ENCODE measurements at regions not wholly inside any gene's neighbourhood (a gene's known extent, or its start where the extent isn't known, plus 50 kb on each side); places are given as distances from the start of the nearest gene placed in this dataset.
"Not testable (repeated sequence)": the region's sequence is repeated elsewhere in the genome, so short reads cannot be mapped to it uniquely, and the experiment has no call there.

DNA sequence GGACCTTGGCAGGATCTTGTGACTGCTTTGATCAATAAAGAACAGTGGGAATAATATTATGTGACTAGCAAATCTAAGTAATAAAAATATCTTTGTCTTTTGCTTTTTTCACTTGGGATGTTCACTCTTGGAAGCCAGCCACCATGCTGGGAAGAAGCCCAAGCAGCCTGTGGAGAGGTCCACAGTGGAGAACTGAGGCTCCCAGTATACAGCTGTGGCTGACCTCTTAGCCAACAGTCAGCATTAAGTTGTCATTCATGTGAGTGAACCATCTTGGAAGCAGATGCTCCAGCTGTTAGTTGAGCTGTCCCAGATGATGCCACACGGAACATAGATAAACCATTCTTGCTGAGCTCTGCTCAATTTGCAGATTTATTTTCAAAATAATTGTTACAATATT lies 160.0 kb downstream of the OSR1 start:
- no peak for DNase-seq

DNA sequence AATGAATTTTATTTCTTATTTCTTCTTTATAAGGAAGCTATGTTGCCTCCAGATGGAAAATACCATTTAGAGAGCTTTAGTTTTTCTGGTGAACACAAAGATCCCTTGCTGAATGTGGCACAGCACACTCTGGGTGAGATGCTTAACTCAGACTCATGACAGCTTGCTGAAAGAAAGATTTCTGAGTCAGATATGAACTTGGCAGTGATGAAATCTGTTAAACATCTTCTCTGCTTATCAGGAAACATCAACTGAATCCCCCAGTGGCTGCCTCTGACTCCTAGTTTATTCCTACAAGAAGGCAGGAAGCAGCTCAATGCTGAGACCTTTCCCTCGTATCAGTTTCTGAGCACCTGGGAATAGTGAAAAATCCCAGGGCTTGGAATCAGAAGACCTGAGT lies 162.8 kb downstream of the OSR1 start:
- DNase-seq: no peak

DNA sequence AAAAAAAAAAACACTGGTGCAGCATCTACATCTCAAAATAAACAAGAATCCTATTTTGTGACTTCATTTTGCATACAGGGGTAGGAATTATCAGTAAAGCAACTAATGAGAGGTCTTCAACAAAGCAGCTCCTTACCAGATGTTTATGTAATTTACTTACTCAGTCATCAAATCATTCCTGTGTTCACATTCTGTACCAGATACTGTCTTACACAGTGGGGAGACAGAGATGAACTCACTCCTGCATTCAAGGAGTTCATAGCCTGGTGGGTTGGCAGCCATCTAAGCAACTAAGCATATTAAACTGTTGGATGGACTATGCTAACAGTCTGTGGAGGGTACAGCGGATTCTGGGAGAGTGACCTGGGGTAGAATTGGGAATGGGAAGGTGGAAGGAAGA lies 169.0 kb downstream of the OSR1 start:
- no peak for DNase-seq

DNA sequence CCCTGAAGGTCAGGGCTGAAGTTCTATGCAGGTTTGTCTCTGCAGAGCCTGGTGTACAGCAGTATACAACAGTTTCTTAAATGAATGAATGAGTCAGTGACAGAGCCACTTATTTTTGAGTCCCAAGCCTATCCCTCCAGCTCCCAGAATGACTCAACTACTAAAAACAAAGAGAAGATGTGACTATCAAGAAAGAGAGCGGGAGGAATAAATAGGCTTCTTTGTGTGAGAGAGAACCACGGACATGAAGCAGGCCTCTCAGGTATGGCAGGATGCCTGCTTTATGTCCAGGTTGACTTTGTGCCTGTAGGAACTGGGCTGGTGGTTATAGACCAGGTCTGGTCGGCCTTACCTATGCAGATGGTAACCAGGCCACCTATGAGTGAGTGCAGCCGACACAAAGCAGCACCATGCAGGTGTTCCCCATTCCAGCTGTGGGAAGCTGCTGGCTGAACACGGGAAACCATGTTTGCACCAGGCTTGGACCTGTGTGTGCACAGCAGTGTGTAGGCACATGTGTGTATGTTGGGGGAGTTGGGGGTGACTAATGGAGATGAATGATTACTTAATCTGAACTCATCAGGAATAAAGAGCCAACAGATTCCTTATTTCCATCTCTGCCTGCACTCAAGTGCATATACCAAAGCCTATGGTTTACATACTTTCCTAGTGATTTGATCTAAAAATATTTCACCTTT lies 171.0 kb downstream of the OSR1 start:
- DNase-seq: no peak

DNA sequence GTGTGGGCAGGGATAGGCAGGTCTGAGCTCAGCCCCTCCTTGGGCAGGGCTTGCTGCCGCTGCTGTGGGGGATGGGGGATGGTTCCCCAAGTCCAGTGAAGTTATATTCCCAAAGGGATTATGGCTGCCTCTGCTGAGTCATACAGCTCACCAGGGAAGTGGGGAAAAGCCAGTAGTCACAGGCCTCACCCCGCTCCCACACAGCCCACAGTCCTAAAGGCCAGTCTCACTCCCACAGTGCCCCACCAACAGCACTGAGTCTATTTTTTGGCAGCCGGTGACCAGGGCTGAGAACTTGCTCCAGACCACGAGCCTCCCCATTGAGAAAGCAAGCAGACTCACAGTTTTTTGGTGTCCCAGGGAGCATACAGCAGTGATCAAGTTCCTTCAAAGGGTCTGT lies 173.3 kb downstream of the OSR1 start:
- no peak for DNase-seq

DNA sequence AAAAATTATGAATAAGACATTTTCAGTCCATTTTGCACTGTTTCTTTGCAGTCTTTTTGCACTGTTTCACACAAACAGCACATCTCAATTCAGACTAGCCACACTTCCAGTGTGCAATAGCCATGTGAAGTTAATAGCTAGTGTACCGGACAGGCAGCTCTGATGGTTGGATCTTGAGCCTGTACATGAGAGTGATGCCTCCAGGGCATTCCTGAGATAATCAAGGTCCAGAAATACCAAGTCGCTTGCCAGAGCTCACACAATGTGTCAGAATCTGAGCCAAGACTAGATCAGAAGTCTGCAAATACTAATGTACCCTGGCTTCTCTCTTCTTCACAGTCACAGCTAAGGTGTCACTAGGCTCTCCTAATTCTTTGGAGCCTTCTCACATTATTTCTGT lies 180.2 kb downstream of the OSR1 start:
- no peak for DNase-seq

DNA sequence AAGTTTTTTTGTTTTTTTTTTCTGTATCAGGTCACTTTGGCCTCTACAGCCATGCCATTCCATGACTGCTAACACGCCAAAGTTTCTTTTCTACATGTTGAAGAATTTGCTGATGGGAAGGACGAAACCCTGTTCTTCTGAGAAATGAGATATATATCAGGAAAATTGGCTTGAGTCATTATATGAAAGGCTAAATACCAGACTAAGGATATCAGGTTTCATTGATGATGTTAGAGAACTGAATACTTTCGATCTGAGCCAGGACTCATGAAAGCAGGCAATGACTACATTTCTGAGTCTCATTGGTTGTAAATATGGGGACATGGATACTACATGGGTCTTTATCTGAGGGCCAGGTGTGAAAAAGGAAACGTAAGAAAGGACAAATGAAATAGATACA lies 181.4 kb downstream of the OSR1 start:
- no peak for DNase-seq

DNA sequence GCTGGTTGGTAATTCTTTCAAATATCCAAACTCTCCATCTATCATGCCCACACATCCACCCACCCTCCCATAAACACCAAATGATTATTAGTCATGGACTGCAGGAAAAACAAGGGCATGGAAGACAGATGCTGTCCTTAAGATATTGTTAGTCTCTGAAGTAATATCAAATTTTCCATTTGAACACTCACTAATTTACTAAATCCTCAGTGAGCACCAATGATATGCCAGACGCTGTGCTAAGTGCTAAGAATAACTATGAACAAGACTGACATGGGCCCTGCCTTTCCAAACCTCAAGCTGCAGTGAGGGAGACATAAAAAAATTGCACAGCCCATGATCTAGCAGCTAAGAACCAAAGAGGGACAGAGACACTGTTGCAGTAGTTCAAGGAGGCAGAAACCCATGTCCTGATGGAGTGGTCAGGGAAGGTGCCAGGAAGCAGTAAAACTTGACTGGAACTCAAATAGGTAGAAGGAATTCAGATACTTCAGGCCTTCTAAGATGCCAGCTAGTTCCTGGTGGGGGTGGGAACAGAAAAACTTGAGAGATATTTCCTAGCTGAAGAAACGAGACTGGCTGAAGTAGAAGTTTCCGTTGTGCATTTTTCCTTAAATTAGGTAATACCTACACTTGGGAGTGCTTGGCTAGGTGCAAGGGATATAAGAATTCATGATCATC lies 182.1 kb downstream of the OSR1 start:
- DNase-seq: no peak

DNA sequence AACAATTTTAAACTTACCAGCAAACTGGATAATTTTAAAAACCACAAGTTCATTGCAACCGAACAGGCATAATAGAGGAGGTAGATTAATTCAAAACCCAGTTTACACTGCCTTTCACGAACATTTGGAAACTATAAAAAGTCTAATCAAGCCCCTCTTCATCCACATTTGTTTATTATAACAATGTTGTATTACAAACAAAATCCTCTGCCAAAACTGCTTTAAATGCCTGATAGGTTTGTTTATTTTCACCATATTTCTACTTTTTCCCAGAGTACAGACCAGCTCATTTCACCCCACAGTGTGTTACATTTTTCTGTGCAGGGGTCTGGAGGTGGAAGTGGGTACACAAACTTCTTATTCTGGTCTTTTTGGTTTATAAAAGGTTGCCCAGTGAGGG lies 184.2 kb downstream of the OSR1 start:
- no peak for DNase-seq

DNA sequence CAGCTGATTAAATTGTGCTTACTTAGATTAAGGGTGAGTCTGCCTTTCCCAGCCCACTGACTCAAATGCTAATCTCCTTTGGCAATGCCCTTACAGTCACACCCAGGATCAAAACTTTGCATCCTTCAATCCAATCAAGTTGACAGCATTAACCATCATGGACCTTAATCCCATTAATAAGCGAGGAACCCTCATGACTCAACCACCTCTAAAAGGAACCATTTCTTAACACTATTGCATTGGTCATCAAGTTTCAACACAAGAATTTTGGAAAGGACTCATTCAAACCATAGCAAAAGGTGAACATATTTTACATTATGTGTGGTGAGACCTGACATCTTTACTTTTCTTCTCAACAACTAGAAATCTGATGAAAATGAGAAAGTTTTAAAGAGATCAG lies 187.0 kb downstream of the OSR1 start:
- DNase-seq: no peak

DNA sequence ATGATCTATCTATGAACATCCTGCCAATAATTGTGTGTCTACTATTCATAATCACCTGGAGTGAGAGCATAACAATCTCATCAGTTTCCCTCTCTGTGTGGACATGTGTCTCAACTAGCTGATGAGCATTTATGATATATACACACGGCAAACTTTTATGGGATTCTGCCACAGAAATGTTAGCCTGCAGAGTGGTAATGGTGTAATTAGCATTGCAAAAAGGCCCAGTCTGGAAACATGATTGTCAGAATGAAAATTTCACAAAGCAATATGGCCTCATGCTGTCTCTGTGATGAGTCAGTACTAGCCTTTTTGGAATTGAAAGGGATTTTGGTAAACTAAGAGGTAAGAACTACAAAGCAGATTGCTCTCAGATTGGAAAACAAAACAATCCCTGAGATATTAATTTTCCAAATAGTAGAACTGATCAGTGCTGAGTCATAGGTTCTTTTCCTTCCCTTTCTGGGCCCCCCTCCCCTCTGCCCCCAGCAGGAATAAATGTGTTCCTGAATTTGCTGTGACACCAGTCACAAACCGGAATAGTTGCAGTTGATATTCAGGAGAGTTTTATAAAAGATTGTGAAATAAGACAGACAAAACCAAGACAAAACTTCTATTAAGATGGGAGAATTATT lies 189.2 kb downstream of the OSR1 start:
- no peak for DNase-seq

DNA sequence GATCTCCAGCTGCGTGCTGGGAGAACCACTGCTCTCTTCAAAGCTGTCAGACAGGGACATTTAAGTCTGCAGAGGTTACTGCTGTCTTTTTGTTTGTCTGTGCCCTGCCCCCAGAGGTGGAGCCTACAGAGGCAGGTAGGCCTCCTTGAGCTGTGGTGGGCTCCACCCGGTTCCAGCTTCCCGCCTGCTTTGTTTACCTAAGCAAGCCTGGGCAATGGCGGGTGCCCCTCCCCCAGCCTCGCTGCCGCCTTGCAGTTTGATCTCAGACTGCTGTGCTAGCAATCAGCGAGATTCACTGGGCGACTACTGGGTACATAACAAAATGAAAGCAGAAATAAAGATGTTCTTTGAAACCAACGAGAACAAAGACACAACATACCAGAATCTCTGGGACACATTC lies 194.3 kb downstream of the OSR1 start:
- DNase-seq: not testable (repeated sequence)

DNA sequence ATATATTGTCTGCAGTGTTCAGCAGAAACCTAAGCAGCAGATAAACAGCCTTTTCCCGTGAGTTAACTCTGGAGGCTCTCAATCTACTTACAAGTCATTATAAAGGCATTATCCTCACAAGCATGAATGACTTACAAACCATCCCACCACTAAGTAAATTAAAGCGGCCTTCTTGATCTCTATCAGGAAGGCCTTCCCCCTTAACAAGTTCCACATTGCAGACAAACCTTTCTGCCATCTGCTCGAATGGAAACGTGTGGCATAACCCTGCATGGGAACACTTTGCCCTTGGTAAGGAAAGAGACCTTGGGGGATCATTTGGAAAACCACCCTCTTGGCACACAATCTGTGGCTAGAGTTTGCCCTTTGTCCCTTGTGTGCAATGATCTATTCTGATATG lies 199.5 kb downstream of the OSR1 start:
- DNase-seq: no peak

DNA sequence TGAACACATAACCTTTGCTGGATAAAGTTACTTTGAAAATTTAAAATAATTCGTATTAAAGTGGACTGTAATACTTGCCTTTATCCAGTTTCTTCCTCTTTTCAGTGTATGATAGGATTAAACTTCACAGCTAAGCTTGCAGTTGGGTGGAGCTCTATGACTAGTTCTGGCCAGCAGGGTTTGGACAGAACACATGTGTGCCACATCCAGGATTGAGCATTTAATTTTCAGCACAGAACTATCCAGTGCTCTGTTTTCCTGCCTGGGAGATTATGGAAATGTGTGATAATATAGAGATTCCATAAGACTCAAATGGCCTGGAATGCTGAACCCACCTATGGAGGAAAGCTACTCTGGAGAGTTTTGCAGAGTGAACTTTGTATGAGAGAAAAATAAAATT lies 200.2 kb downstream of the OSR1 start:
- DNase-seq: no peak

DNA sequence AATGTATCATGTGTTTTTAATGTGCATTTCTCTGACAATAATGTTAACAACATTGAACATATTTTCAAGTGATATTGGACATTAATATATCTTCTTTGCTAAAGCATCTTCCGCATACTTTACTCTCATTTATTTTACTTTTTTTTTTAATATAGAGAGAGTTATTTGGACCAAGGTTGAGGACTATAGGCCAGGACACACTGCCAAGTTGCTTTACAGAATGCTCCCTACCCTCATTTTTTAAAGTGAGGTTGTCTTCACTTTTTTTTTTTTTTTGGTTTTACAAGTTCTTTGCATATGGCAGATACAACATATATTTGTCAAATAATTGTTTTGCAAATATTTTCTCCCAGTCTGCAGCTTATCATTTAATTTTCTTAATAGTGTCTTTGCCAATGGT lies 201.8 kb downstream of the OSR1 start:
- no peak for DNase-seq

DNA sequence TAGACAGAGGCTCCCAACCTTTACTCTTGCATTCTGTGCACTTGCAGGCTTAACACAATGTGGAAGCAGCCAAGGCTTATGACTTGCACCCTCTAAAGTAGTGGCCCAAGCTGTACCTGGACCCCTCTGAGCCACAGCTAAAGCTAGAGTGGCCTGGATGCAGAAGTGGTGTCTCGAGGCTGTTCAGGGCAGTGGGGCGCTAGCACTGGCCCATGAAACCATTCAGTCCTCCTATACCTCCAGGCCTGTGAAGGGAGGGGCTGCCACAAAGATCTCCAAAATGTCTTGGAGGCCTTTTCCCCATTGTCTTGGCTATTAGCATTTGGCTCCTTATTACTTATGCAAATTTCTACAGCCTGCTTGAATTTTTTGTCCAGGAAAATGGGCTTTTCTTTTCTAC lies 207.7 kb downstream of the OSR1 start:
- no peak for DNase-seq

DNA sequence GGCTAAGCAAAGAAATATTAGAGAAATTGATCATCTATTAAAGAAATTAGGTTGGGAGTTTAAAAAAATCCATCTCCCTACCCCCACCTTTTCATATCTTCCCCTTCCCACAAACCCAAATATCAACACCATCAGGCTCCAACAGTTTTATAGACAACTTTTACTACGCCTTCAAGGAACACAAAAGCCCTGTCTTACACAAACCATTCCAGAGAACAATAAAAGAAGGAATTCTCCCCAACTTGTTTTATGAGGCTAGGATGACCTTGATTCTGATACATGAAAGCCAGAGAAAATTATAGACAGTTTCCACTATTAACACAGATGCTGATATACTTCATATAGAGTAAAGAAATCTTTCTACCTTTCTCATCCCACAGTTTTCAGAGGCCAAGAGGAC lies 211.6 kb downstream of the OSR1 start:
- DNase-seq: no peak

DNA sequence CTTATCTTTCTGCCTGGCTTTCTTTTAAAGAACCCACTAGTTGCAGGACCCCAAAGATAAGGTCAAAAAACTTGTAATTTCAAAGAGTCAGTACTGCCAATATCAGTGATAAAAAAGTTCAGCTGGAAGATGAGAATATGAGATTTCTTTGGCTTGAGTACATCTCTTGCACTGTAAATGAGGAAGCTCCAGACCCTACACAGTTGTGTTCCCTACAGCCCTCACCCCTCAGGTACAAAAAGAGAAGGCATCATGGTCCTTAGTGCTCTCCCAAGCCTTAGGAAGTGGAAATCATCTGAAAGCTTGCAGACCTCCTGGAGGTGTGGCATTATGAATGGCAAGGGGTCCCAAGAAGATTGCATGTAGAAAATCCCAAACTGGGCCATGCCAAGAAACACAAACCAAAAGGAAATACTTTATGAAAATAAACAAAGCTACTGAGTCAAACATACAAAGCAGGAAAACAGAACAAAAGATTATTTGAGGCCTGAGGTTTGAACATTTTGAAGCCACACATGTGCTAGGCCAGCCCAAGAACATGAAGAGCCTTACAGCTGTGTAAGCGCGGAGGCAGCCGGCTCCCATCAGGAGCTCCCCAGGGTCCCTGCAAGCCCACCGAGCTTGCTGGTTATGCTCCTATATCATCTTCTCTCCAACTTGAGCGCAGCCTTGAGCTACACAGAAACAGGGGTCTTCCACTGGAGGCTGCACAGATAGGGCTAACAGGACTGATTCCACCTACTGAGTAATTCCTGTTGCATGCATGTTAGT lies 217.0 kb downstream of the OSR1 start:
- DNase-seq: no peak

DNA sequence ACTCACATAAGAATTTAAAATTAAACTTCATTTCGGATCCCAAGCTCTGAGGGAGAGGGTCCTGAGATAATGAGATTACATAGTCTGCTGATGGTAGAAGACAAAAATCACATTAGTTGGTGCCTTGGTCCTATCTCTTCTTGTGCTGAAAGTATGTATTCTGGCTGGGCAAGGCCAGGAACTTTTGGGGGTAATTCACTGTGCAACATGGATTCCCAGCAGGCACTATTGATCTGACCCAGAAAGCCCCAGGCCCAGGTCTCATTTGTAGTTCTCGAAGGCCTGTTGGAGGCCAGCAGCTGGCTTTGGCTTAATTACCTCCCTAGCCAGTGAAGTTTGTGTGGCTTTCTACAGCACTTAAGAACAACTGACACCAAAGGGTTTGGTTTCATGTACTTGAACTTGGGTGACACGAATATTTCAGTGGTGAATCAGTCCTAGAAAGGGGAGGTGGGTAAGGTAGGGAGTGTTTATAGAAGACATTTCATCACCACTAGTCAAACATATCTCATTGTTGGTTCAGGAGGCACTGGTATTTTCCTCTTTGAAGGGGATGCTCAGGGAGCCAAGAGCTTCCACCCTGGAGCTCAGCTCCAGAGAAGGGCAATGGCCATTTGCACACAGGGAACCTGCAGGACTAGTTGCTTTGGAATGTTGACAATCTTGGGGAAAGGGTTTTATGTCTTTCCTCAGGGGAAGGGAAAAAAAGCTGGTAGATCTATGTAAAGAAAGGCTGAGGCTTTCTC lies 217.8 kb downstream of the OSR1 start:
- DNase-seq: no peak

DNA sequence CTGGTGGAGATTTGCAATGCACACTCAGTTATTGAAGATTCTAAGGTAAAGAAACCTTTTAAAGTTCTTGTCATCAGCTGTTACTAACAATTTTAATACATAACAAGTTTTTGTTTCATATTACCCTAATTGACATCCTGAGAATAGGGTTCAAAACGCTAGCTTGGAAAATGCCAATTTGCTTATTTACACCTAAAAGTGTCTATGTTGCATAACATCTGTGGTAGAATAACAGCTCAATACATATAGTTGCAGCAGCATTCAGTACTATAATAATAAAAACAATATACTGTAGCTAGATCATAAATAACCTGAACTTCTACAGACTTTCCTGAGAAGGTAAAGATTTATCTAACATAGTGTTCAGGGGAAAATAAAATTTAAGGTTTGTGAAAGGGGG lies 219.0 kb downstream of the OSR1 start:
- DNase-seq: no peak

DNA sequence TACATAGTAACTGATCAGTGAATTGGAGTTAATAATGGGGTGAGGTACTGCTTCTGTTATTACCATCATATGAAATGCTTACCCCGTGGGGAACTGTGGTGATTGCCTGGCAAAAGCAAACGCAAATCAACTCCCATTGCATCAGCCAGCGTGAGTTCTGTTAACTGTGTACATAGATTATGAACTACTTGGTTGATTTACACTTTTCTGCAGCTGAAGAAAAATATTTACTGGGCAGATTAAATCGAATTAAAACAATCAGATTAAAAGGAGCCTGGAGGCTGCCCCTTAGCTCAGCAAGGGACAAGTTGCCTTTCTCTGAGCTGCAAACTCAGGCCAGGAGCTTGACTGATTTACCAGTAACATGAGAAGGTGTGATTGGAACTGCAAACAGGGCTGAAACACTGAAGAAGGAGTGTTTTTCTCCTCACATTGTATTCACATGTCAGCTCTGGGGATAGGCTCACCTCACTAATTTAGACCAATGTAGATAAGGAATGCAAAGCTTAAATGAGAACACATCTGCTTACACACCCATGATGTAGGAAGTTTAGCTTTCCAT lies 220.1 kb downstream of the OSR1 start:
- DNase-seq: no peak

DNA sequence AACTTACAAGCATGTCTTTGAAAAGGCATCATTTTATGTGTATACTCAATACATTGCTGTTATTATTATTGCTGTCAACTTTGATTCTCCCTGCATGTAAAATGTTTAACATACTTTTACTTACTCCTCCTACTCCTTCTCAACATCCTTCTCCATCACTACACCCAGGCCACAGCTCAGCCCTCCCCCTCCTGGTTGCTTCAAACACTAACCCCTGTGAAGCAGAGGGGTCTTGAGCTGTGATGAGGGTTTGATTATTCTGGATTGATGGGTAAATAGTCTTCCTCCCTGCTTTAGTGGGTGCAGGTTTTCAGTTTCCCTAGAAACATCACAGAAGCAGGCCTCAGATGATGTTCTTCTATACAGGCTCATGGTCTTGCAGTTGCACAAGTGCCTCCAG lies 221.0 kb downstream of the OSR1 start:
- DNase-seq: no peak

DNA sequence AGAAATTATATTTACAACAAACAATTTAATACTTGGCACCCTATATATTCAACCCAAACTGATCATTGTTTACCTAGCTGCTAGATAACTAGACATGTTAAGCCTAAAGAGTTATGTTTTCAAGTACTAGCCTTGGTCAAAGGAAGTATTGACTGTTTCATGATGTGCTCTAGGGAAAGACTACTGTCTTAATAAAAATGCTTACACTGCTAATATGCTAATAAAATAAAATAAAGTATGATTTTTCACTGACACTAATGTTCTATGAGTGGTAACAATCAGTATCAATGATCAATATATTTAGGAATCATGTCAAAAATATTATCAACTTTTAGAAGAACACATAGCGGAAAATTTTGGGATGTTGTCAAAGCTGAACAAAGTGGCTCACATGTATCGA lies 225.5 kb downstream of the OSR1 start:
- DNase-seq: no peak
